B cell (primary cell): ENCODE measurements at regions not wholly inside any gene's neighbourhood (a gene's known extent, or its start where the extent isn't known, plus 50 kb on each side); places are given as distances from the start of the nearest gene placed in this dataset.

Source experiments
- ATAC-seq: fragments of 200-7000 bp; cut with Tn5 transposase; one replicate; pipeline ENCODE4 v1.10.0; 2021; ENCODE audit warnings: low read depth, mild to moderate bottlenecking, moderate number of reproducible peaks, moderate library complexity
- CTCF ChIA-PET: fragments of 350-600 bp; sonication (Branson Sonifier 250); formaldehyde crosslinking; loops from one replicate; lab custom pipeline; 2021; ENCODE audit warnings: antibody characterized with exemption, inconsistent platforms; lab: Charles Lee
- POLR2A ChIA-PET: fragments of 350-600 bp; sonication (Branson Sonifier 250); formaldehyde crosslinking; loops from one replicate; lab custom pipeline; 2021; ENCODE audit warnings: antibody characterized with exemption; lab: Charles Lee
- DNase-seq: peaks from one replicate; pipeline ENCODE4 v3.0.0; 2013
- H2AFZ ChIP-seq: 2 replicates; pipeline ENCODE4 v1.6.1; 2012; ENCODE audit warnings: mild to moderate bottlenecking, low read depth, low read length; ENCODE audit not compliant: insufficient read depth, poor library complexity, severe bottlenecking
- H3K27ac ChIP-seq, 2 donors: 1 replicate in 1 of 2; 2 replicates in 1 of 2; pipeline ENCODE4 v1.5.1; 2012 to 2013; ENCODE audit warnings: low read length in 2 of 2, mild to moderate bottlenecking in 2 of 2, moderate library complexity in 1 of 2
- H3K27me3 ChIP-seq, 4 experiments: fragments of 200-600 bp in 1 of 4; sonication (generic) in 1 of 4; replicated peaks in 1 of 4; 1 replicate in 2 of 4; 2 replicates in 2 of 4; pipeline versions ENCODE4 v1.6.1 to v1.7.0; 2013 to 2016; ENCODE audit warnings: low read length in 3 of 4, mild to moderate bottlenecking in 2 of 4, mixed read lengths in 1 of 4, moderate library complexity in 1 of 4; ENCODE audit not compliant: insufficient read depth in 4 of 4, control insufficient read depth in 3 of 4; ENCODE audit errors: control extremely low read depth in 1 of 4
- H3K36me3 ChIP-seq, 2 experiments: replicated peaks in 1 of 2; 1 replicate in 1 of 2; 2 replicates in 1 of 2; pipeline versions ENCODE4 v1.6.1 to v1.7.1; 2013; ENCODE audit warnings: low read length in 1 of 2; ENCODE audit not compliant: insufficient read depth in 2 of 2, control insufficient read depth in 1 of 2; ENCODE audit errors: control extremely low read depth in 1 of 2, extremely low read depth in 1 of 2
- H3K4me1 ChIP-seq, 2 donors: fragments of 200-600 bp in 1 of 2; sonication (generic) in 1 of 2; 1 replicate in 1 of 2; 2 replicates in 1 of 2; pipeline versions ENCODE4 v1.5.1 to v1.6.1; 2013 to 2017; ENCODE audit warnings: low read length in 2 of 2; ENCODE audit not compliant: control insufficient read depth in 2 of 2, insufficient read depth in 2 of 2
- H3K4me2 ChIP-seq: replicated peaks from 2 replicates; pipeline ENCODE3; 2012; ENCODE audit warnings: mild to moderate bottlenecking, low read depth, low read length; ENCODE audit not compliant: poor library complexity, severe bottlenecking
- H3K4me3 ChIP-seq, 5 experiments: fragments of 200-600 bp in 1 of 5; sonication (generic) in 1 of 5; 1 replicate in 3 of 5; 2 replicates in 2 of 5; pipeline versions ENCODE4 v1.5.1 to v1.7.0; 2011 to 2016; ENCODE audit warnings: low read length in 4 of 5, mild to moderate bottlenecking in 4 of 5, low read depth in 2 of 5, control low read depth in 1 of 5, moderate library complexity in 1 of 5; ENCODE audit not compliant: insufficient read depth in 1 of 5; ENCODE audit errors: control extremely low read depth in 1 of 5, extremely low read depth in 1 of 5
- H3K79me2 ChIP-seq: fragments of 200-600 bp; sonication (generic); one replicate; pipeline ENCODE4 v1.6.0; 2016; ENCODE audit warnings: low read length; ENCODE audit not compliant: control insufficient read depth, insufficient read depth
- H3K9ac ChIP-seq: fragments of 200-600 bp; sonication (generic); 2 replicates; pipeline ENCODE4 v1.6.1; 2017; ENCODE audit warnings: mild to moderate bottlenecking, low read length, moderate library complexity
- H3K9me3 ChIP-seq, 3 donors: one replicate each; pipeline versions ENCODE4 v1.6.1 to v1.7.1; 2013; ENCODE audit warnings: low read length in 2 of 3; ENCODE audit not compliant: control insufficient read depth in 2 of 3, insufficient read depth in 1 of 3; ENCODE audit errors: control extremely low read depth in 1 of 3
- H4K20me1 ChIP-seq: 2 replicates; pipeline ENCODE4 v1.6.0; 2012; ENCODE audit warnings: mild to moderate bottlenecking, low read length; ENCODE audit not compliant: insufficient read depth, control insufficient read depth, poor library complexity, severe bottlenecking
- H3K27ac Mint-ChIP-seq: one replicate; pipeline ENCODE4 v1.8.0; 2021; ENCODE audit warnings: mixed read lengths
- H3K27me3 Mint-ChIP-seq: one replicate; pipeline ENCODE4 v1.8.0; 2021; ENCODE audit warnings: mixed read lengths
- H3K4me1 Mint-ChIP-seq: one replicate; pipeline ENCODE4 v1.8.0; 2021; ENCODE audit warnings: mixed read lengths
- H3K4me3 Mint-ChIP-seq: one replicate; pipeline ENCODE4 v1.8.0; 2021; ENCODE audit warnings: mixed read lengths
- H3K9me3 Mint-ChIP-seq: one replicate; pipeline ENCODE4 v1.8.0; 2022; ENCODE audit warnings: mixed read lengths; ENCODE audit not compliant: insufficient read depth
- CTCF ChIP-seq: fragments of 200-600 bp; IDR thresholded peaks from one replicate; pipeline ENCODE4 v1.8.0; 2022; ENCODE audit warnings: antibody characterized with exemption, mild to moderate bottlenecking
- EZH2 ChIP-seq: IDR thresholded peaks from 2 replicates; pipeline ENCODE4 v1.6.1; 2012; ENCODE audit warnings: borderline replicate concordance, low read depth, mild to moderate bottlenecking, moderate library complexity, low read length; ENCODE audit not compliant: insufficient read depth, poor library complexity, severe bottlenecking
- WGBS: methylation state at CpG from one replicate; pipeline ENCODE4 v1.1.5; 2013; ENCODE audit warnings: missing lambda C conversion rate; ENCODE audit not compliant: insufficient coverage; 5-methylcytosine and 5-hydroxymethylcytosine counted together
- intact Hi-C: fragments of 100-400 bp; cut with micrococcal nuclease; formaldehyde crosslinking; loops from one replicate; pipeline ENCODE4 v1.10.0; 2022

GRCh38 chr4:3374011-3374645 lies 67.6 kb upstream of the HGFAC start:
- Histone ChIP-seq H3K9me3 (peaks cover 0 to 2% (median 2%) of the 10 kb centered on the region in 3 donors), H3K4me3 (no peak overlapping the region), H4K20me1 (no peaks in the 10 kb centered on the region), H3K4me1 (peaks cover 27 to 37% of the 10 kb centered on the region in 2 donors), H3K9ac (no peak overlapping the region), H3K27ac (no peak overlapping the region), H3K4me2 (no peak overlapping the region), H2AFZ (no peak overlapping the region), H3K79me2 (no peaks in the 10 kb centered on the region), H3K36me3 (no peaks in the 10 kb centered on the region), H3K27me3 (peaks cover 0 to 16% (median 3%) of the 10 kb centered on the region in 4 experiments)
- no peak for ATAC-seq
- Mint-ChIP-seq H3K9me3 (peaks cover 2% of the 10 kb centered on the region), H3K4me1 (peaks cover 35% of the 10 kb centered on the region), H3K27me3 (peaks cover 10% of the 10 kb centered on the region), H3K4me3 (peak overlapping the region; percentile 84), H3K27ac (peak overlapping the region; percentile 46)
- 96% methylated on average over 28 of the region's 29 CpGs for WGBS
- ChIA-PET CTCF (interaction anchor here (1.3 kb wide), 1 partner anchor 28 kb away, joined by 3 read pairs; no protein-coding TSS in a partner anchor), POLR2A (no interaction called here)
- intact Hi-C loops: no loop called here
- TF ChIP-seq CTCF (no peak), EZH2 (no peak)
- no peak for DNase-seq

GRCh38 chr4:3374667-3375066 lies 67.1 kb upstream of the HGFAC start:
- Histone ChIP-seq H2AFZ (no peak overlapping the region), H3K4me2 (no peak overlapping the region), H3K4me3 (no peak overlapping the region), H3K9me3 (peaks cover 0 to 5% (median 2%) of the 10 kb centered on the region in 3 donors), H3K79me2 (no peaks in the 10 kb centered on the region), H3K27ac (no peak overlapping the region), H3K9ac (no peak overlapping the region), H3K4me1 (peaks cover 21 to 32% of the 10 kb centered on the region in 2 donors), H4K20me1 (no peaks in the 10 kb centered on the region), H3K36me3 (no peaks in the 10 kb centered on the region), H3K27me3 (peaks cover 0 to 11% (median under 1%) of the 10 kb centered on the region in 4 experiments)
- ATAC-seq (no peak), DNase-seq (no peak)
- Mint-ChIP-seq H3K27me3 (peaks cover 10% of the 10 kb centered on the region), H3K4me1 (peaks cover 33% of the 10 kb centered on the region), H3K4me3 (peak overlapping the region; percentile 26), H3K9me3 (peaks cover 3% of the 10 kb centered on the region), H3K27ac (peak overlapping the region; percentile 46)
- WGBS: 93% methylated on average over 11 of the region's 11 CpGs
- TF ChIP-seq CTCF (no peak), EZH2 (no peak)
- POLR2A ChIA-PET: no interaction called here
- intact Hi-C loops: no loop called here
- CTCF ChIA-PET: interaction anchor here (1.3 kb wide), 1 partner anchor 28 kb away, joined by 3 read pairs; no protein-coding TSS in a partner anchor
